OCI-LY3 (cell line): ENCODE measurements at regions not wholly inside any gene's neighbourhood (a gene's known extent, or its start where the extent isn't known, plus 50 kb on each side); places are given as distances from the start of the nearest gene placed in this dataset.

Experiments
- H2AFZ ChIP-seq: fragments of 200-600, 300-600 bp; shearing (Covaris generic); 2 replicates; pipeline ENCODE4 v1.6.0; 2014; ENCODE audit warnings: antibody characterized with exemption, low read depth, low read length
- H3K27ac ChIP-seq: fragments of 200-600, 300-600 bp; sonication (generic); 2 replicates; pipeline ENCODE4 v1.5.1; 2014; ENCODE audit warnings: mild to moderate bottlenecking, low read length, moderate library complexity, mixed read lengths
- H3K27me3 ChIP-seq: fragments of 200-600, 300-600 bp; sonication (generic); 2 replicates; pipeline ENCODE4 v1.6.1; 2014; ENCODE audit warnings: low read depth, low read length, mixed read lengths
- H3K36me3 ChIP-seq: fragments of 200-600, 300-600 bp; sonication (generic); replicated peaks from 2 replicates; pipeline ENCODE3; 2014; ENCODE audit warnings: low read depth, low read length, mixed read lengths
- H3K4me1 ChIP-seq: fragments of 300-600, 200-600 bp; sonication (generic); 2 replicates; pipeline ENCODE4 v1.6.1; 2014; ENCODE audit warnings: low read length, mixed read lengths
- H3K4me2 ChIP-seq: fragments of 200-600, 300-600 bp; sonication (generic); 2 replicates; pipeline ENCODE4 v1.6.1; 2014; ENCODE audit warnings: low read length, mixed read lengths
- H3K4me3 ChIP-seq: fragments of 300-600, 200-600 bp; sonication (generic); 2 replicates; pipeline ENCODE4 v1.5.1; 2014; ENCODE audit warnings: antibody characterized with exemption, mild to moderate bottlenecking, low read length, moderate library complexity
- H3K79me2 ChIP-seq: fragments of 300-600, 200-600 bp; shearing (Covaris generic); 2 replicates; pipeline ENCODE4 v1.6.1; 2014; ENCODE audit warnings: mild to moderate bottlenecking, low read length, mixed read lengths
- H3K9ac ChIP-seq: fragments of 300-600, 200-600 bp; shearing (Covaris generic); 2 replicates; pipeline ENCODE4 v1.6.0; 2014; ENCODE audit warnings: mild to moderate bottlenecking, low read length, moderate library complexity
- H3K9me3 ChIP-seq: fragments of 200-600, 300-600 bp; shearing (Covaris generic); 2 replicates; pipeline ENCODE4 v1.6.1; 2014; ENCODE audit warnings: low read length, mixed read lengths; ENCODE audit not compliant: insufficient read depth
- H4K20me1 ChIP-seq: fragments of 200-600, 300-600 bp; sonication (generic); 2 replicates; pipeline ENCODE4 v1.6.1; 2016; ENCODE audit warnings: low read length, mixed read lengths; ENCODE audit not compliant: insufficient read depth
- EZH2phosphoT487 ChIP-seq: fragments of 200-600 bp; shearing (Covaris generic); IDR thresholded peaks from 2 replicates; pipeline ENCODE4 v1.6.1; 2018; ENCODE audit warnings: antibody characterized with exemption, mixed run types, low read depth
- TF ChIP-seq, protein P1 (sequence below): fragments of 200-600, 300-600 bp; sonication (generic); IDR thresholded peaks from 2 replicates; pipeline ENCODE4 v1.5.1; 2014; ENCODE audit warnings: antibody characterized with exemption, low read length, low read depth

DNA sequence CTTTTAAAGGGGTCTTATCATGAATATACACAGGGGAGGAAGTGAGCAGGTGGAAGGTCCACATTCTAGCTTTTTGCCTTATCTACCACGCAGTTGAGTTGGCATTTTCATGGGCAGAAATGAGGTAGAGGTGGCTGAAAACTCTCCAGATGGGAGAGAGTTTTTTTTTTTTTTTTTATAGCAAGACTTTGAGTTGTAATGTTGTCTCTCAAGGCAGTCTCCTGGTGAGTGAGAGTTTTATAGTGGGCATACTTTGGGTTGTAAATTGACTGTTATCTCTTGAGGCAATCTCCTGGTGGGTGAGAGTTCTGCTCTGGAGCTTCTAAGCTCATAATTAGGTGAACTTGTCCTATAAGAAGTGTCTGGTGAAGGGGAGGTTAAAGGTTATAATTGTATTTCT is 191.7 kb upstream of the NAALADL2 start:
- Histone ChIP-seq H3K36me3 (no peaks in the 10 kb centered on the region), H3K27ac (no peak overlapping the region), H3K9me3 (no peaks in the 10 kb centered on the region), H4K20me1 (no peaks in the 10 kb centered on the region), H3K9ac (no peak overlapping the region), H3K4me2 (no peak overlapping the region), H3K79me2 (no peaks in the 10 kb centered on the region), H3K4me1 (no peaks in the 10 kb centered on the region), H3K27me3 (no peaks in the 10 kb centered on the region), H3K4me3 (no peak overlapping the region), H2AFZ (no peak overlapping the region)
- no peak for TF ChIP-seq EZH2phosphoT487
- TF ChIP-seq, protein P1, sequence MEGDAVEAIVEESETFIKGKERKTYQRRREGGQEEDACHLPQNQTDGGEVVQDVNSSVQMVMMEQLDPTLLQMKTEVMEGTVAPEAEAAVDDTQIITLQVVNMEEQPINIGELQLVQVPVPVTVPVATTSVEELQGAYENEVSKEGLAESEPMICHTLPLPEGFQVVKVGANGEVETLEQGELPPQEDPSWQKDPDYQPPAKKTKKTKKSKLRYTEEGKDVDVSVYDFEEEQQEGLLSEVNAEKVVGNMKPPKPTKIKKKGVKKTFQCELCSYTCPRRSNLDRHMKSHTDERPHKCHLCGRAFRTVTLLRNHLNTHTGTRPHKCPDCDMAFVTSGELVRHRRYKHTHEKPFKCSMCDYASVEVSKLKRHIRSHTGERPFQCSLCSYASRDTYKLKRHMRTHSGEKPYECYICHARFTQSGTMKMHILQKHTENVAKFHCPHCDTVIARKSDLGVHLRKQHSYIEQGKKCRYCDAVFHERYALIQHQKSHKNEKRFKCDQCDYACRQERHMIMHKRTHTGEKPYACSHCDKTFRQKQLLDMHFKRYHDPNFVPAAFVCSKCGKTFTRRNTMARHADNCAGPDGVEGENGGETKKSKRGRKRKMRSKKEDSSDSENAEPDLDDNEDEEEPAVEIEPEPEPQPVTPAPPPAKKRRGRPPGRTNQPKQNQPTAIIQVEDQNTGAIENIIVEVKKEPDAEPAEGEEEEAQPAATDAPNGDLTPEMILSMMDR = no peak

GRCh38 chr3:174675406-174675805 is 183.7 kb upstream of the NAALADL2 start:
- Histone ChIP-seq H4K20me1 (no peaks in the 10 kb centered on the region), H3K9ac (no peak overlapping the region), H3K36me3 (no peaks in the 10 kb centered on the region), H3K4me1 (no peaks in the 10 kb centered on the region), H2AFZ (no peak overlapping the region), H3K4me2 (no peak overlapping the region), H3K79me2 (no peaks in the 10 kb centered on the region), H3K9me3 (no peaks in the 10 kb centered on the region), H3K27ac (no peak overlapping the region), H3K27me3 (no peaks in the 10 kb centered on the region), H3K4me3 (no peak overlapping the region)
- TF ChIP-seq, protein P1 = no peak
- TF ChIP-seq EZH2phosphoT487 = no peak

- Histone ChIP-seq H3K27ac (no peak overlapping the region), H2AFZ (no peak overlapping the region), H4K20me1 (no peaks in the 10 kb centered on the region), H3K9me3 (no peaks in the 10 kb centered on the region), H3K79me2 (no peaks in the 10 kb centered on the region), H3K4me1 (no peaks in the 10 kb centered on the region), H3K4me2 (no peak overlapping the region), H3K9ac (no peak overlapping the region), H3K4me3 (no peak overlapping the region), H3K36me3 (no peaks in the 10 kb centered on the region), H3K27me3 (no peaks in the 10 kb centered on the region)
- TF ChIP-seq, protein P1 = no peak
- TF ChIP-seq EZH2phosphoT487 = no peak
These were observed 177.3 kb upstream of the NAALADL2 start for GRCh38 chr3:174681784-174682183.

DNA sequence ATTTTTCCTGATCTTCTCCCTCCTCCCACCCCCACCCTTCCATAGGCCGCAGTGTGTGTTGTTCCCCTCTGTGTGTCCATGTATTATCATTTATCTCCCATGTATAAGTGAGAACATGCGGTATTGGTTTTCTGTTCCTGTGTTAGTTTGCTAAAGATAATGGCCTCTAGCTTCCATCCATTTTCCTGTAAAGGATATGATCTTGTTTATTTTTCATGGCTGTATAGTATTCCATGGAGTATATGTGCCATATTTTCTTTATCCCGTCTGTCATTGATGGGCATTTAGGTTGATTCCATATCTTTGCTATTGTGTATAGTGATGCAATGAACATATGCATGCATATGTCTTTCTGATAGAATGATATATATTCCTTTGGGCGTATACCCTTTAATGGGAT is 173.3 kb upstream of the NAALADL2 start:
- H3K27ac ChIP-seq = no peak overlapping the region

More for the DNA sequence above, 173.3 kb upstream of the NAALADL2 start:
- H3K4me2 ChIP-seq = no peak overlapping the region
- no peak overlapping the region for H3K9ac ChIP-seq
- no peaks in the 10 kb centered on the region for H3K27me3 ChIP-seq
- no peaks in the 10 kb centered on the region for H3K9me3 ChIP-seq
- no peaks in the 10 kb centered on the region for H3K36me3 ChIP-seq
- no peak overlapping the region for H2AFZ ChIP-seq
- no peak for TF ChIP-seq EZH2phosphoT487
- TF ChIP-seq, protein P1 = no peak
- peaks cover 8% of the 10 kb centered on the region for H3K4me1 ChIP-seq
- H4K20me1 ChIP-seq = no peaks in the 10 kb centered on the region
- H3K4me3 ChIP-seq = no peak overlapping the region
- H3K79me2 ChIP-seq = no peaks in the 10 kb centered on the region
